Hepatocyte (in vitro differentiated cells): ENCODE measurements at regions not wholly inside any gene's neighbourhood (a gene's known extent, or its start where the extent isn't known, plus 50 kb on each side); places are given as distances from the start of the nearest gene placed in this dataset.

Experiments used
- DNase-seq: peaks from one replicate; pipeline ENCODE4 v3.0.0-alpha.2; 2016; ENCODE audit warnings: low spot score
- H2AFZ ChIP-seq: fragments of 200-600 bp; sonication (generic); 2 replicates; pipeline ENCODE4 v1.6.0; 2016; ENCODE audit warnings: antibody characterized with exemption, mild to moderate bottlenecking
- H3K27ac ChIP-seq: fragments of 200-600 bp; sonication (generic); 2 replicates; pipeline ENCODE4 v1.5.1; 2016; ENCODE audit warnings: mild to moderate bottlenecking
- H3K27me3 ChIP-seq: fragments of 200-600 bp; sonication (generic); 2 replicates; pipeline ENCODE4 v1.6.1; 2016
- H3K36me3 ChIP-seq: fragments of 200-600 bp; sonication (generic); replicated peaks from 2 replicates; pipeline ENCODE4 v1.5.1; 2016; ENCODE audit warnings: low read depth; ENCODE audit not compliant: insufficient read depth
- H3K4me1 ChIP-seq: fragments of 200-600 bp; sonication (generic); 2 replicates; pipeline ENCODE4 v1.5.1; 2016; ENCODE audit warnings: mild to moderate bottlenecking, moderate library complexity; ENCODE audit not compliant: insufficient read depth
- H3K4me2 ChIP-seq: fragments of 200-600 bp; sonication (generic); 2 replicates; pipeline ENCODE4 v1.6.0; 2016
- H3K4me3 ChIP-seq: fragments of 200-600 bp; sonication (generic); 2 replicates; pipeline ENCODE4 v1.5.1; 2016; ENCODE audit warnings: mild to moderate bottlenecking
- H3K79me2 ChIP-seq: fragments of 200-600 bp; sonication (generic); 2 replicates; pipeline ENCODE4 v1.6.0; 2017; ENCODE audit warnings: mild to moderate bottlenecking
- H3K9me2 ChIP-seq: fragments of 200-600 bp; sonication (generic); replicated peaks from 2 replicates; pipeline ENCODE4 v1.6.0; 2017; ENCODE audit warnings: mild to moderate bottlenecking; ENCODE audit not compliant: insufficient read depth
- H3K9me3 ChIP-seq: fragments of 200-600 bp; sonication (generic); 2 replicates; pipeline ENCODE4 v1.5.1; 2016; ENCODE audit warnings: low read depth, mild to moderate bottlenecking
- H4K20me1 ChIP-seq: fragments of 200-600 bp; sonication (generic); 2 replicates; pipeline ENCODE4 v1.6.0; 2016; ENCODE audit warnings: mild to moderate bottlenecking; ENCODE audit not compliant: insufficient read depth, poor library complexity, severe bottlenecking
- EZH2 ChIP-seq: fragments of 200-600 bp; sonication (generic); IDR thresholded peaks from 2 replicates; pipeline ENCODE4 v1.6.1; 2016; ENCODE audit warnings: antibody characterized with exemption, mild to moderate bottlenecking, borderline replicate concordance
- EZH2phosphoT487 ChIP-seq: fragments of 200-600 bp; sonication (generic); IDR thresholded peaks from one replicate; pipeline ENCODE4 v1.6.1; 2018; ENCODE audit warnings: antibody characterized with exemption, mild to moderate bottlenecking, low read depth, moderate library complexity; ENCODE audit not compliant: unreplicated experiment, severe bottlenecking
- WGBS: methylation state at CpG from one replicate; pipeline ENCODE4 v1.1.6; 2016; ENCODE audit warnings: low lambda C conversion rate; ENCODE audit errors: missing lambda C conversion rate; 5-methylcytosine and 5-hydroxymethylcytosine counted together
- TF ChIP-seq, protein P1 (sequence below): fragments of 200-600 bp; sonication (generic); IDR thresholded peaks from 2 replicates; pipeline ENCODE4 v1.5.1; 2016; ENCODE audit warnings: antibody characterized with exemption, mild to moderate bottlenecking; ENCODE audit not compliant: poor library complexity

- Histone ChIP-seq H3K9me3 (no peaks in the 10 kb centered on the region), H3K4me3 (no peak overlapping the region), H3K27ac (no peak overlapping the region), H3K4me1 (no peaks in the 10 kb centered on the region), H3K9me2 (no peaks in the 10 kb centered on the region), H3K4me2 (no peak overlapping the region), H2AFZ (no peak overlapping the region), H3K79me2 (no peaks in the 10 kb centered on the region), H4K20me1 (no peaks in the 10 kb centered on the region), H3K27me3 (no peaks in the 10 kb centered on the region), H3K36me3 (no peaks in the 10 kb centered on the region)
- no peak for DNase-seq
- WGBS: 86% methylated on average over 1 of the region's 1 CpG
- TF ChIP-seq EZH2phosphoT487 (no peak), EZH2 (no peak)
- TF ChIP-seq, protein P1, sequence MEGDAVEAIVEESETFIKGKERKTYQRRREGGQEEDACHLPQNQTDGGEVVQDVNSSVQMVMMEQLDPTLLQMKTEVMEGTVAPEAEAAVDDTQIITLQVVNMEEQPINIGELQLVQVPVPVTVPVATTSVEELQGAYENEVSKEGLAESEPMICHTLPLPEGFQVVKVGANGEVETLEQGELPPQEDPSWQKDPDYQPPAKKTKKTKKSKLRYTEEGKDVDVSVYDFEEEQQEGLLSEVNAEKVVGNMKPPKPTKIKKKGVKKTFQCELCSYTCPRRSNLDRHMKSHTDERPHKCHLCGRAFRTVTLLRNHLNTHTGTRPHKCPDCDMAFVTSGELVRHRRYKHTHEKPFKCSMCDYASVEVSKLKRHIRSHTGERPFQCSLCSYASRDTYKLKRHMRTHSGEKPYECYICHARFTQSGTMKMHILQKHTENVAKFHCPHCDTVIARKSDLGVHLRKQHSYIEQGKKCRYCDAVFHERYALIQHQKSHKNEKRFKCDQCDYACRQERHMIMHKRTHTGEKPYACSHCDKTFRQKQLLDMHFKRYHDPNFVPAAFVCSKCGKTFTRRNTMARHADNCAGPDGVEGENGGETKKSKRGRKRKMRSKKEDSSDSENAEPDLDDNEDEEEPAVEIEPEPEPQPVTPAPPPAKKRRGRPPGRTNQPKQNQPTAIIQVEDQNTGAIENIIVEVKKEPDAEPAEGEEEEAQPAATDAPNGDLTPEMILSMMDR: no peak
Measured at GRCh38 chr10:21300551-21300950, 224.9 kb downstream of the SKIDA1 start.

DNA sequence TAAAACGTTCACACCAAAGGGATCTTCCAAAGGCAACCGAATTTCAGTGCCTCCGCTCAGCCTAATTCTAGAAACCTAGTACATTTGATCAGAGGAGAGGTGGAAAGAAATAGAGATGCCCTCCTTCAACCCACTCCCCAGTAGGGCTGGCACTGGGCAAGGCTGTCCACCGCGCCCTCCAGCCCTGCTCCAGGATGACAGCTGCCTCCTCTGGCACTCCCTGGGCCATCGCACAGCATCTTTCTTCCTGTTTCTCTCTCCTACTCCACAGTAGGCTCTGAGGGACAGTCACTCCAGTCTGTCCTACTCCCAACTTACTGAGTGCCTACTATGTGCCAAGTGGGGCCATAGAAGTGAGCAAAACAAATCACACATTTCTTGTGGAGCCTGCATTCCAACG is 226.2 kb downstream of the SKIDA1 start:
- Histone ChIP-seq H3K4me2 (no peak overlapping the region), H3K9me2 (no peaks in the 10 kb centered on the region), H3K79me2 (no peaks in the 10 kb centered on the region), H3K4me1 (no peaks in the 10 kb centered on the region), H3K27me3 (no peaks in the 10 kb centered on the region), H2AFZ (no peak overlapping the region), H3K36me3 (no peaks in the 10 kb centered on the region), H3K27ac (no peak overlapping the region), H3K4me3 (no peak overlapping the region), H3K9me3 (no peaks in the 10 kb centered on the region), H4K20me1 (no peaks in the 10 kb centered on the region)
- TF ChIP-seq, protein P1: no peak
- TF ChIP-seq EZH2phosphoT487 (no peak), EZH2 (no peak)
- no peak for DNase-seq
- WGBS: 92% methylated on average over 7 of the region's 7 CpGs

- Histone ChIP-seq H3K36me3 (no peaks in the 10 kb centered on the region), H3K79me2 (no peaks in the 10 kb centered on the region), H3K4me1 (no peaks in the 10 kb centered on the region), H2AFZ (no peak overlapping the region), H4K20me1 (no peaks in the 10 kb centered on the region), H3K9me3 (no peaks in the 10 kb centered on the region), H3K27me3 (no peaks in the 10 kb centered on the region), H3K4me3 (no peak overlapping the region), H3K9me2 (no peaks in the 10 kb centered on the region), H3K4me2 (no peak overlapping the region), H3K27ac (no peak overlapping the region)
- TF ChIP-seq EZH2: no peak
- 91% methylated on average over 2 of the region's 2 CpGs for WGBS
- no peak for DNase-seq
Measured at GRCh38 chr10:21298701-21299100, 226.8 kb downstream of the SKIDA1 start.

DNA sequence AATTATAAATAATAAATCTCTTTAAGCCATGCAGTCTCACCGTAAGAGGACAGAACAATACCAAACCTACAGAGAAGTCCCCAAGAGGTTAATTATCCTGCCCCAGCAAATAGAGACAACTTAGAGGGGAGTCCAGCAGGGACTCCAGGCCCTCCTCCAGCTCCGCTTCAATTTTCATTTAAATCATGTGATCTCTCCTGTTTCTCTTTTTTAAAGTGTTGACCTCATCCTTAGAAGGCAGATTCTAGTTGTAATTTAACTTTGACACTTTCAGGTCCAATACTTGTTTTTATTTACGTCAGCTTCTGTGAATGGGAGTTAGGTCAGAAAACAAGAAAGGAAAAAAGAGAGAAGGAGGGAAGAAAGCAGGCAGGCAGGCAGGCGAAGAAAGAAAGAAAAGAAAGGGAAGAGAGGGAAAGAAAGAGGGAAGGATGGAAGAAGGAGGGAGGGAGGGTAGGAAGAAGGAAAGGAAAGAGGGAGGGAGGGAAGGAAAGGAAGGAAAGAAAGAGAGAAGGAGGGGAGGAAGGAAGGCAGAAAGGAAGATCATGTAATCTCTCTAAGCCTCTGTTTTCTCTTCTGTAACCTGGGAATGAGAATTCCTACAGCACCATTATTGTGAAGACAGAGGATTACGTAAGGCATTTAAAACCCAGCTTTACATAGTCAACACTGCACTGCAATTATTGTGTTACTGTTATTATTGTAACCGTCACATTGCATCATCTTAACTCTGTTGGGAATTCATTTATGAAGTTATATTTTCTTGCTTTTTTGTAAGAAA is 227.7 kb downstream of the SKIDA1 start:
- H2AFZ ChIP-seq: no peak overlapping the region
- no peaks in the 10 kb centered on the region for H3K9me2 ChIP-seq
- no peak overlapping the region for H3K27ac ChIP-seq
- WGBS: 76% methylated on average over 6 of the region's 6 CpGs
- no peaks in the 10 kb centered on the region for H3K79me2 ChIP-seq
- H3K9me3 ChIP-seq: no peaks in the 10 kb centered on the region
- no peaks in the 10 kb centered on the region for H4K20me1 ChIP-seq
- H3K4me1 ChIP-seq: no peaks in the 10 kb centered on the region
- TF ChIP-seq EZH2: no peak
- no peak for TF ChIP-seq EZH2phosphoT487
- TF ChIP-seq, protein P1: no peak
- no peaks in the 10 kb centered on the region for H3K36me3 ChIP-seq
- H3K4me2 ChIP-seq: no peak overlapping the region
- no peak for DNase-seq
- no peak overlapping the region for H3K4me3 ChIP-seq
- no peaks in the 10 kb centered on the region for H3K27me3 ChIP-seq
